Hepatocyte (in vitro differentiated cells): ENCODE measurements at regions not wholly inside any gene's neighbourhood (a gene's known extent, or its start where the extent isn't known, plus 50 kb on each side); places are given as distances from the start of the nearest gene placed in this dataset.

Experiments
- DNase-seq: peaks from one replicate; pipeline ENCODE4 v3.0.0-alpha.2; 2016; ENCODE audit warnings: low spot score
- H2AFZ ChIP-seq: fragments of 200-600 bp; sonication (generic); 2 replicates; pipeline ENCODE4 v1.6.0; 2016; ENCODE audit warnings: antibody characterized with exemption, mild to moderate bottlenecking
- H3K27ac ChIP-seq: fragments of 200-600 bp; sonication (generic); 2 replicates; pipeline ENCODE4 v1.5.1; 2016; ENCODE audit warnings: mild to moderate bottlenecking
- H3K27me3 ChIP-seq: fragments of 200-600 bp; sonication (generic); 2 replicates; pipeline ENCODE4 v1.6.1; 2016
- H3K36me3 ChIP-seq: fragments of 200-600 bp; sonication (generic); replicated peaks from 2 replicates; pipeline ENCODE4 v1.5.1; 2016; ENCODE audit warnings: low read depth; ENCODE audit not compliant: insufficient read depth
- H3K4me1 ChIP-seq: fragments of 200-600 bp; sonication (generic); 2 replicates; pipeline ENCODE4 v1.5.1; 2016; ENCODE audit warnings: mild to moderate bottlenecking, moderate library complexity; ENCODE audit not compliant: insufficient read depth
- H3K4me2 ChIP-seq: fragments of 200-600 bp; sonication (generic); 2 replicates; pipeline ENCODE4 v1.6.0; 2016
- H3K4me3 ChIP-seq: fragments of 200-600 bp; sonication (generic); 2 replicates; pipeline ENCODE4 v1.5.1; 2016; ENCODE audit warnings: mild to moderate bottlenecking
- H3K79me2 ChIP-seq: fragments of 200-600 bp; sonication (generic); 2 replicates; pipeline ENCODE4 v1.6.0; 2017; ENCODE audit warnings: mild to moderate bottlenecking
- H3K9me2 ChIP-seq: fragments of 200-600 bp; sonication (generic); replicated peaks from 2 replicates; pipeline ENCODE4 v1.6.0; 2017; ENCODE audit warnings: mild to moderate bottlenecking; ENCODE audit not compliant: insufficient read depth
- H3K9me3 ChIP-seq: fragments of 200-600 bp; sonication (generic); 2 replicates; pipeline ENCODE4 v1.5.1; 2016; ENCODE audit warnings: low read depth, mild to moderate bottlenecking
- H4K20me1 ChIP-seq: fragments of 200-600 bp; sonication (generic); 2 replicates; pipeline ENCODE4 v1.6.0; 2016; ENCODE audit warnings: mild to moderate bottlenecking; ENCODE audit not compliant: insufficient read depth, poor library complexity, severe bottlenecking
- CTCF ChIP-seq: fragments of 200-600 bp; sonication (generic); IDR thresholded peaks from 2 replicates; pipeline ENCODE4 v1.5.1; 2016; ENCODE audit warnings: antibody characterized with exemption, mild to moderate bottlenecking; ENCODE audit not compliant: poor library complexity
- EZH2 ChIP-seq: fragments of 200-600 bp; sonication (generic); IDR thresholded peaks from 2 replicates; pipeline ENCODE4 v1.6.1; 2016; ENCODE audit warnings: antibody characterized with exemption, mild to moderate bottlenecking, borderline replicate concordance
- EZH2phosphoT487 ChIP-seq: fragments of 200-600 bp; sonication (generic); IDR thresholded peaks from one replicate; pipeline ENCODE4 v1.6.1; 2018; ENCODE audit warnings: antibody characterized with exemption, mild to moderate bottlenecking, low read depth, moderate library complexity; ENCODE audit not compliant: unreplicated experiment, severe bottlenecking
- WGBS: methylation state at CpG from one replicate; pipeline ENCODE4 v1.1.6; 2016; ENCODE audit warnings: low lambda C conversion rate; ENCODE audit errors: missing lambda C conversion rate; 5-methylcytosine and 5-hydroxymethylcytosine counted together

GRCh38 chr19:29278716-29279115 lies 65.8 kb upstream of the UQCRFS1 start:
- no peak overlapping the region for H3K4me2 ChIP-seq
- peaks cover 5% of the 10 kb centered on the region for H3K27me3 ChIP-seq
- WGBS: 35% methylated on average over 3 of the region's 3 CpGs

GRCh38 chr19:29283366-29283765 lies 70.4 kb upstream of the UQCRFS1 start:
- no peak overlapping the region for H3K27ac ChIP-seq
- H3K27me3 ChIP-seq: peaks cover 13% of the 10 kb centered on the region
- H3K4me2 ChIP-seq: no peak overlapping the region
- WGBS: 54% methylated on average over 3 of the region's 3 CpGs
- H2AFZ ChIP-seq: no peak overlapping the region
- DNase-seq: no peak
- H3K4me3 ChIP-seq: no peak overlapping the region
- H3K36me3 ChIP-seq: no peaks in the 10 kb centered on the region
- H3K9me2 ChIP-seq: peaks cover 2% of the 10 kb centered on the region
- no peaks in the 10 kb centered on the region for H3K9me3 ChIP-seq
- no peaks in the 10 kb centered on the region for H3K79me2 ChIP-seq
- TF ChIP-seq EZH2 (no peak), EZH2phosphoT487 (no peak)
- no peaks in the 10 kb centered on the region for H4K20me1 ChIP-seq
- no peaks in the 10 kb centered on the region for H3K4me1 ChIP-seq

More at GRCh38 chr19:29278716-29279115, 65.8 kb upstream of the UQCRFS1 start:
- Histone ChIP-seq H3K27ac (no peak overlapping the region), H3K4me1 (no peaks in the 10 kb centered on the region), H2AFZ (no peak overlapping the region), H4K20me1 (no peaks in the 10 kb centered on the region), H3K4me3 (no peak overlapping the region), H3K9me3 (no peaks in the 10 kb centered on the region), H3K36me3 (no peaks in the 10 kb centered on the region), H3K79me2 (no peaks in the 10 kb centered on the region), H3K9me2 (peaks cover 2% of the 10 kb centered on the region)
- DNase-seq: no peak
- TF ChIP-seq CTCF (no peak), EZH2phosphoT487 (no peak), EZH2 (no peak)

- H3K4me3 ChIP-seq: no peak overlapping the region
- DNase-seq: no peak
- peaks cover 13% of the 10 kb centered on the region for H3K27me3 ChIP-seq
- no peak overlapping the region for H3K4me2 ChIP-seq
- no peaks in the 10 kb centered on the region for H3K9me2 ChIP-seq
- no peak overlapping the region for H2AFZ ChIP-seq
- no peaks in the 10 kb centered on the region for H3K9me3 ChIP-seq
- H3K79me2 ChIP-seq: no peaks in the 10 kb centered on the region
- H3K36me3 ChIP-seq: no peaks in the 10 kb centered on the region
- H4K20me1 ChIP-seq: no peaks in the 10 kb centered on the region
- WGBS: 71% methylated on average over 6 of the region's 6 CpGs
- no peak overlapping the region for H3K27ac ChIP-seq
- TF ChIP-seq EZH2phosphoT487: no peak
- H3K4me1 ChIP-seq: no peaks in the 10 kb centered on the region
Observed at GRCh38 chr19:29285187-29285687, 72.3 kb upstream of the UQCRFS1 start.

GRCh38 chr19:29285878-29286277 lies 72.9 kb upstream of the UQCRFS1 start:
- Histone ChIP-seq H3K4me3 (no peak overlapping the region), H3K79me2 (no peaks in the 10 kb centered on the region), H4K20me1 (no peaks in the 10 kb centered on the region), H3K36me3 (no peaks in the 10 kb centered on the region), H3K4me1 (no peaks in the 10 kb centered on the region), H3K27ac (no peak overlapping the region), H3K9me3 (no peaks in the 10 kb centered on the region), H3K9me2 (no peaks in the 10 kb centered on the region), H2AFZ (no peak overlapping the region), H3K27me3 (peaks cover 13% of the 10 kb centered on the region), H3K4me2 (no peak overlapping the region)
- no peak for DNase-seq
- WGBS: 43% methylated on average over 6 of the region's 6 CpGs
- no peak for TF ChIP-seq EZH2
- peak; percentile 24 for TF ChIP-seq CTCF
